GM20000 (cell line): ENCODE measurements at regions not wholly inside any gene's neighbourhood (a gene's known extent, or its start where the extent isn't known, plus 50 kb on each side); places are given as distances from the start of the nearest gene placed in this dataset.
"Not testable (repeated sequence)": the region's sequence is repeated elsewhere in the genome, so short reads cannot be mapped to it uniquely, and the experiment has no call there.

ENCODE experiments used
- DNase-seq: peaks from one replicate; pipeline ENCODE4 v3.0.0; 2012; ENCODE audit warnings: low spot score
- CTCF ChIP-seq: IDR thresholded peaks from 2 replicates; pipeline ENCODE4 v1.5.1; 2012; ENCODE audit warnings: mild to moderate bottlenecking, control low read depth; ENCODE audit errors: extremely low read depth, missing control alignments

- DNase-seq, result no peak
- TF ChIP-seq CTCF, result no peak
Measured at GRCh38 chr2:65605743-65606058, 173.3 kb upstream of the SPRED2 start.

- peak; percentile 37 for DNase-seq
- no peak for TF ChIP-seq CTCF
Measured at GRCh38 chr2:65605058-65605742, 172.8 kb upstream of the SPRED2 start.

- no peak for TF ChIP-seq CTCF
- no peak for DNase-seq
Measured at GRCh38 chr2:65604246-65604645, 171.8 kb upstream of the SPRED2 start.

GRCh38 chr2:65602603-65603235 is 170.3 kb upstream of the SPRED2 start:
- no peak for DNase-seq
- TF ChIP-seq CTCF, result no peak

- DNase-seq, result not testable (repeated sequence)
Measured at GRCh38 chr2:65600871-65601270, 168.5 kb upstream of the SPRED2 start.

- DNase-seq, result not testable (repeated sequence)
Measured at GRCh38 chr2:65600351-65600750, 168.0 kb upstream of the SPRED2 start.

GRCh38 chr2:65599693-65600092 is 167.3 kb upstream of the SPRED2 start:
- DNase-seq, result no peak
- no peak for TF ChIP-seq CTCF

GRCh38 chr2:65598996-65599395 is 166.6 kb upstream of the SPRED2 start:
- DNase-seq, result no peak
- TF ChIP-seq CTCF, result no peak
